ENCODE measurements at regions not wholly inside any gene's neighbourhood (a gene's known extent, or its start where the extent isn't known, plus 50 kb on each side); places are given as distances from the start of the nearest gene placed in this dataset.
A peak's percentile ranks its signal among the peaks of the same experiment; 100 is the strongest.
"Not testable (repeated sequence)": the region's sequence is repeated elsewhere in the genome, so short reads cannot be mapped to it uniquely, and the experiment has no call there.

- ATAC-seq (no peak), DNase-seq (no peak)
- intact Hi-C loops (cut with DNase I), result no loop called here
These were observed 276.9 kb downstream of the NOVA1 start for GRCh38 chr14:26320886-26321285.

- ATAC-seq, result no peak
- no peak for DNase-seq
- intact Hi-C loops (cut with DNase I), result no loop called here
These were observed 278.5 kb downstream of the NOVA1 start for GRCh38 chr14:26319139-26319864.

GRCh38 chr14:26304056-26304455 lies 293.8 kb downstream of the NOVA1 start:
- intact Hi-C loops (cut with DNase I), result no loop called here
- no peak for ATAC-seq
- DNase-seq, result no peak

GRCh38 chr14:26293909-26294308 lies 303.9 kb downstream of the NOVA1 start:
- ATAC-seq (no peak), DNase-seq (no peak)
- intact Hi-C loops (cut with DNase I), result no loop called here

- ATAC-seq, result no peak
- no peak for DNase-seq
- intact Hi-C loops (cut with DNase I), result no loop called here
These were observed 307.8 kb downstream of the NOVA1 start for GRCh38 chr14:26289891-26290486.

GRCh38 chr14:26286913-26287205 lies 311.0 kb downstream of the NOVA1 start:
- ATAC-seq (no peak), DNase-seq (no peak)
- intact Hi-C loops (cut with DNase I), result no loop called here

- no peak for ATAC-seq
- intact Hi-C loops (cut with DNase I), result no loop called here
- no peak for DNase-seq
These were observed 311.5 kb downstream of the NOVA1 start for GRCh38 chr14:26286081-26286912.

- intact Hi-C loops (cut with DNase I), result no loop called here
- DNase-seq (no peak), ATAC-seq (no peak)
These were observed 315.3 kb downstream of the NOVA1 start for GRCh38 chr14:26282578-26282977.

GRCh38 chr14:26282011-26282410 lies 315.8 kb downstream of the NOVA1 start:
- intact Hi-C loops (cut with DNase I); ATAC-seq; DNase-seq: not testable (repeated sequence)

GRCh38 chr14:26281280-26281998 lies 316.4 kb downstream of the NOVA1 start:
- intact Hi-C loops (cut with DNase I), result no loop called here
- ATAC-seq (peak in 1 of 2 donors; percentile 42), DNase-seq (no peak)

- no peak for DNase-seq
- no peak for ATAC-seq
- intact Hi-C loops (cut with DNase I), result no loop called here
These were observed 321.1 kb downstream of the NOVA1 start for GRCh38 chr14:26276757-26277156.

- intact Hi-C loops (cut with DNase I), result no loop called here
- DNase-seq (no peak), ATAC-seq (no peak)
These were observed 332.6 kb downstream of the NOVA1 start for GRCh38 chr14:26265170-26265685.

GRCh38 chr14:26261368-26262122 lies 336.3 kb downstream of the NOVA1 start:
- ATAC-seq (no peak), DNase-seq (no peak)
- intact Hi-C loops (cut with DNase I), result no loop called here

GRCh38 chr14:26255213-26255612 lies 342.6 kb downstream of the NOVA1 start:
- no peak for ATAC-seq
- DNase-seq, result no peak
- intact Hi-C loops (cut with DNase I), result no loop called here

- ATAC-seq (no peak), DNase-seq (no peak)
- intact Hi-C loops (cut with DNase I), result no loop called here
These were observed 345.7 kb downstream of the NOVA1 start for GRCh38 chr14:26252176-26252575.

- DNase-seq (no peak), ATAC-seq (no peak)
- intact Hi-C loops (cut with DNase I), result no loop called here
These were observed 364.7 kb downstream of the NOVA1 start for GRCh38 chr14:26233118-26233517.

- ATAC-seq, result no peak
- intact Hi-C loops (cut with DNase I), result no loop called here
- DNase-seq, result no peak
These were observed 379.0 kb downstream of the NOVA1 start for GRCh38 chr14:26218861-26219260.

GRCh38 chr14:26217778-26218177 lies 380.1 kb downstream of the NOVA1 start:
- no peak for ATAC-seq
- DNase-seq, result no peak
- intact Hi-C loops (cut with DNase I), result no loop called here

- DNase-seq (no peak), ATAC-seq (no peak)
- intact Hi-C loops (cut with DNase I), result no loop called here
These were observed 381.0 kb downstream of the NOVA1 start for GRCh38 chr14:26216786-26217185.

Measured in left cardiac atrium (tissue), 4 donors.